ENCODE measurements at regions not wholly inside any gene's neighbourhood (a gene's known extent, or its start where the extent isn't known, plus 50 kb on each side); places are given as distances from the start of the nearest gene placed in this dataset.
"Not testable (repeated sequence)": the region's sequence is repeated elsewhere in the genome, so short reads cannot be mapped to it uniquely, and the experiment has no call there.

- Histone ChIP-seq H3K4me3 (no peak overlapping the region), H3K4me1 (no peaks in the 10 kb centered on the region), H3K36me3 (no peaks in the 10 kb centered on the region), H3K27me3 (ENCODE audit: low read depth) (no peaks in the 10 kb centered on the region), H3K9me3 (replicated peaks) (no peaks in the 10 kb centered on the region), H3K27ac (replicated peaks) (no peak overlapping the region)
- intact Hi-C loops (cut with micrococcal nuclease): no loop called here
- DNase-seq: no peak
- no peak for TF ChIP-seq CTCF (IDR thresholded peaks at IDR 0.05; ENCODE audit: borderline replicate concordance)
Measured at GRCh38 chr10:120793088-120793487, 58.1 kb upstream of the WDR11 start.

GRCh38 chr10:120794390-120794789, 56.8 kb upstream of the WDR11 start:
- H3K4me1 ChIP-seq: no peaks in the 10 kb centered on the region
- no peaks in the 10 kb centered on the region for H3K9me3 ChIP-seq (replicated peaks)
- no peak for TF ChIP-seq CTCF (IDR thresholded peaks at IDR 0.05; ENCODE audit: borderline replicate concordance)
- H3K27me3 ChIP-seq (ENCODE audit: low read depth): no peaks in the 10 kb centered on the region
- H3K27ac ChIP-seq (replicated peaks): no peak overlapping the region
- no peak overlapping the region for H3K4me3 ChIP-seq
- intact Hi-C loops (cut with micrococcal nuclease): no loop called here
- H3K36me3 ChIP-seq: no peaks in the 10 kb centered on the region
- no peak for DNase-seq

GRCh38 chr10:120798276-120798675, 52.9 kb upstream of the WDR11 start:
- DNase-seq; intact Hi-C loops (cut with micrococcal nuclease); H3K27me3 ChIP-seq (ENCODE audit: low read depth); H3K9me3 ChIP-seq (replicated peaks); H3K36me3 ChIP-seq; H3K27ac ChIP-seq (replicated peaks); H3K4me1 ChIP-seq; H3K4me3 ChIP-seq: not testable (repeated sequence)

- Histone ChIP-seq H3K27ac (replicated peaks) (no peak overlapping the region), H3K27me3 (ENCODE audit: low read depth) (no peaks in the 10 kb centered on the region), H3K36me3 (no peaks in the 10 kb centered on the region), H3K9me3 (replicated peaks) (no peaks in the 10 kb centered on the region), H3K4me3 (no peak overlapping the region), H3K4me1 (no peaks in the 10 kb centered on the region)
- intact Hi-C loops (cut with micrococcal nuclease): no loop called here
- no peak for TF ChIP-seq CTCF (IDR thresholded peaks at IDR 0.05; ENCODE audit: borderline replicate concordance)
- DNase-seq: no peak
Measured at GRCh38 chr10:120799849-120800248, 51.3 kb upstream of the WDR11 start.

GRCh38 chr10:120800528-120801323, 50.4 kb upstream of the WDR11 start:
- TF ChIP-seq CTCF (IDR thresholded peaks at IDR 0.05; ENCODE audit: borderline replicate concordance): no peak
- Histone ChIP-seq H3K27ac (replicated peaks) (no peak overlapping the region), H3K36me3 (no peaks in the 10 kb centered on the region), H3K27me3 (ENCODE audit: low read depth) (no peaks in the 10 kb centered on the region), H3K4me3 (no peak overlapping the region), H3K4me1 (no peaks in the 10 kb centered on the region), H3K9me3 (replicated peaks) (no peaks in the 10 kb centered on the region)
- intact Hi-C loops (cut with micrococcal nuclease): no loop called here
- DNase-seq: no peak

Data from left ventricle myocardium inferior (tissue), 1 donor.